K562 (cell line): ENCODE measurements at regions not wholly inside any gene's neighbourhood (a gene's known extent, or its start where the extent isn't known, plus 50 kb on each side); places are given as distances from the start of the nearest gene placed in this dataset.

Experiments
- ATAC-seq: fragments of 200-7000 bp; cut with Tn5 transposase; 3 replicates; pipeline ENCODE4 v1.9.1; 2020; ENCODE audit warnings: moderate library complexity
- BruUV-seq: library from RNA; stranded (reverse); fragments of 400-500 nt; replicated peaks from 2 replicates; lab custom pipeline; 2021; lab: Mats Ljungman, UMichigan
- CTCF ChIA-PET: fragments of 300-600 bp; formaldehyde crosslinking; extraction: SDS; loops from one replicate; lab custom pipeline; 2021; ENCODE audit warnings: low intra/inter-chr PET ratio; lab: Yijun Ruan, JAX
- POLR2A ChIA-PET: fragments of 300-600, 350-650 bp; sonication (Branson Sonifier 250); formaldehyde crosslinking; extraction: SDS; loops from one replicate; lab custom pipeline; 2021; ENCODE audit warnings: antibody characterized with exemption, inconsistent platforms; lab: Yijun Ruan, JAX
- DNase-seq, 4 experiments: peaks; one replicate each; pipeline versions ENCODE4 v3.0.0 to v3.0.0-alpha.2; 2011 to 2018; ENCODE audit warnings: low spot score in 3 of 4, mixed read lengths in 3 of 4; ENCODE audit errors: extremely low read depth in 1 of 4
- FAIRE-seq: peaks from 2 replicates; lab custom pipeline; 2011; peaks lifted over from hg19 to GRCh38; lab: Jason Lieb, UNC
- H2AFZ ChIP-seq: 2 replicates; pipeline ENCODE4 v1.6.0; 2011; ENCODE audit warnings: low read depth, low read length, control low read depth, inconsistent platforms
- H3K27ac ChIP-seq: fragments of 200-600 bp; 3 replicates; pipeline ENCODE4 v1.8.0; 2011; ENCODE audit warnings: low read depth, mild to moderate bottlenecking, control low read depth, inconsistent platforms, low read length, moderate library complexity, mixed read lengths; ENCODE audit errors: extremely low read depth
- H3K27me3 ChIP-seq, 2 experiments: fragments of 300-600 bp in 1 of 2; 2 replicates in 1 of 2; 3 replicates in 1 of 2; pipeline versions ENCODE4 v1.6.0 to v1.8.0; 2011; ENCODE audit warnings: inconsistent platforms in 2 of 2, low read length in 2 of 2, mild to moderate bottlenecking in 1 of 2, mixed read lengths in 1 of 2, moderate library complexity in 1 of 2; ENCODE audit not compliant: control insufficient read depth in 2 of 2, insufficient read depth in 2 of 2
- H3K36me3 ChIP-seq: fragments of 300-600 bp; 3 replicates; pipeline ENCODE4 v1.8.0; 2011; ENCODE audit warnings: mild to moderate bottlenecking, low read length, inconsistent platforms; ENCODE audit not compliant: control insufficient read depth, insufficient read depth
- H3K4me1 ChIP-seq, 2 experiments: fragments of 200-600 bp in 1 of 2; replicated peaks in 1 of 2; 2 replicates in 1 of 2; 3 replicates in 1 of 2; pipeline versions ENCODE4 v1.5.1 to v1.8.0; 2011; ENCODE audit warnings: inconsistent platforms in 2 of 2, low read length in 2 of 2, mild to moderate bottlenecking in 1 of 2, mixed read lengths in 1 of 2, moderate library complexity in 1 of 2; ENCODE audit not compliant: control insufficient read depth in 2 of 2, insufficient read depth in 2 of 2
- H3K4me2 ChIP-seq: 2 replicates; pipeline ENCODE4 v1.6.1; 2011; ENCODE audit warnings: low read length, control low read depth, inconsistent platforms, mixed read lengths; ENCODE audit not compliant: insufficient read depth
- H3K4me3 ChIP-seq: fragments of 200-600 bp; sonication (generic), shearing (Covaris generic); 2 replicates; pipeline ENCODE4 v1.5.1; 2016; ENCODE audit warnings: control low read depth, inconsistent platforms
- H3K79me2 ChIP-seq: fragments of 200-600 bp; 3 replicates; pipeline ENCODE4 v1.8.0; 2011; ENCODE audit warnings: low read length, inconsistent platforms; ENCODE audit not compliant: control insufficient read depth, insufficient read depth
- H3K9ac ChIP-seq, 2 experiments: 2 replicates each; pipeline versions ENCODE4 v1.6.0 to v1.6.1; 2011; ENCODE audit warnings: low read depth in 2 of 2, low read length in 2 of 2, control low read depth in 1 of 2, inconsistent platforms in 1 of 2, mild to moderate bottlenecking in 1 of 2, mixed read lengths in 1 of 2; ENCODE audit not compliant: insufficient read depth in 1 of 2
- H3K9me1 ChIP-seq: one replicate; pipeline ENCODE4 v1.6.0; 2011; ENCODE audit warnings: inconsistent platforms, mild to moderate bottlenecking, low read length, moderate library complexity; ENCODE audit not compliant: control insufficient read depth, insufficient read depth
- H3K9me3 ChIP-seq: replicated peaks from 2 replicates; pipeline ENCODE4 v1.5.1; 2011; ENCODE audit warnings: low read depth, low read length, inconsistent platforms; ENCODE audit not compliant: control insufficient read depth, insufficient read depth
- H4K20me1 ChIP-seq: replicated peaks from 2 replicates; pipeline ENCODE4 v1.6.1; 2011; ENCODE audit warnings: low read length, inconsistent platforms, mixed read lengths; ENCODE audit not compliant: control insufficient read depth, insufficient read depth
- ERF ChIP-seq: fragments of 450-650 bp; formaldehyde crosslinking; IDR thresholded peaks from 2 replicates; pipeline ENCODE4 v1.4.0; 2020; ENCODE audit warnings: mild to moderate bottlenecking, mixed read lengths
- KDM4B ChIP-seq, 2 experiments: fragments of 450-650 bp in 1 of 2; sonication (generic) in 1 of 2; IDR thresholded peaks; 2 replicates each; pipeline ENCODE4 v1.6.1; 2016 to 2017; ENCODE audit warnings: borderline replicate concordance in 2 of 2, antibody characterized with exemption in 1 of 2, low read depth in 1 of 2, mild to moderate bottlenecking in 1 of 2
- MYNN ChIP-seq, 2 experiments: sonication (generic); formaldehyde crosslinking in 1 of 2; IDR thresholded peaks; 2 replicates each; pipeline versions ENCODE4 v1.5.0 to v1.6.1; 2016 to 2020; ENCODE audit warnings: antibody characterized with exemption in 1 of 2, missing genetic modification reagents in 1 of 2
- RAD21 ChIP-seq, 2 experiments: fragments of 250-450 bp in 1 of 2; fragments of 450-650 bp in 1 of 2; sonication (Bioruptor Pico) in 1 of 2; formaldehyde crosslinking in 1 of 2; IDR thresholded peaks in 1 of 2; conservative IDR thresholded peaks in 1 of 2; 2 replicates each; pipeline versions ENCODE4 v1.4.0 to v1.8.0; 2020 to 2022; ENCODE audit warnings: mild to moderate bottlenecking in 2 of 2, moderate library complexity in 1 of 2
- SMARCA5 ChIP-seq: fragments of 450-650 bp; IDR thresholded peaks from 2 replicates; pipeline ENCODE4 v1.6.1; 2016
- ZEB2 ChIP-seq: fragments of 450-650 bp; IDR thresholded peaks from 2 replicates; pipeline ENCODE4 v1.6.1; 2016
- ZNF146 ChIP-seq: IDR thresholded peaks from one replicate; pipeline ENCODE4 v1.6.1; 2018; ENCODE audit warnings: missing compliant biosample characterization; ENCODE audit not compliant: unreplicated experiment
- ZNF23 ChIP-seq: fragments of 250-450 bp; sonication (Bioruptor Pico); IDR thresholded peaks from 2 replicates; pipeline ENCODE4 v1.4.0; 2020; ENCODE audit warnings: mild to moderate bottlenecking
- ZNF408 ChIP-seq: fragments of 250-450 bp; sonication (Bioruptor Pico); IDR thresholded peaks from 2 replicates; pipeline ENCODE4 v1.4.0; 2020; ENCODE audit warnings: low read depth, mild to moderate bottlenecking, moderate library complexity
- ZNF561 ChIP-seq: fragments of 450-650 bp; formaldehyde crosslinking; conservative IDR thresholded peaks from 2 replicates; pipeline ENCODE4 v1.4.0; 2020; ENCODE audit warnings: mild to moderate bottlenecking, moderate library complexity
- ZNF668 ChIP-seq: fragments of 250-450 bp; sonication (Bioruptor Pico); IDR thresholded peaks from 2 replicates; pipeline ENCODE4 v1.8.0; 2022; ENCODE audit warnings: mild to moderate bottlenecking, inconsistent platforms
- ZSCAN29 ChIP-seq: fragments of 450-650 bp; IDR thresholded peaks from 2 replicates; pipeline ENCODE4 v1.6.1; 2017
- WGBS: fragments of 100-300 bp; shearing (Covaris generic); methylation state at CpG from one replicate; pipeline ENCODE4 v1.1.6; 2016; ENCODE audit warnings: low coverage, mixed read lengths; ENCODE audit not compliant: insufficient coverage; ENCODE audit errors: missing lambda C conversion rate; 5-methylcytosine and 5-hydroxymethylcytosine counted together
- in situ Hi-C: fragments of 300-500 bp; cut with MboI; formaldehyde crosslinking; loops from 4 replicates; pipeline ENCODE4 v1.15.0; 2018; ENCODE audit warnings: inconsistent platforms, mixed read lengths
- intact Hi-C: fragments of 100-400 bp; cut with micrococcal nuclease; formaldehyde crosslinking; loops from 2 replicates; pipeline ENCODE4 v1.14.2; 2022
- TF ChIP-seq, protein P1 (sequence below): fragments of 450-650 bp; IDR thresholded peaks from 2 replicates; pipeline ENCODE4 v1.6.1; 2016; ENCODE audit warnings: missing biosample characterization, missing genetic modification characterization
- TF ChIP-seq, protein P2 (sequence below), 2 experiments: fragments of 450-650 bp in 1 of 2; sonication (generic) in 1 of 2; formaldehyde crosslinking; conservative IDR thresholded peaks; 2 replicates each; pipeline versions ENCODE4 v1.4.0 to v1.8.1; 2020 to 2022; ENCODE audit warnings: mild to moderate bottlenecking in 1 of 2, missing genetic modification reagents in 1 of 2
- TF ChIP-seq, protein P3 (sequence below): fragments of 450-650 bp; IDR thresholded peaks from 2 replicates; pipeline ENCODE4 v1.6.1; 2016; ENCODE audit warnings: borderline replicate concordance
- TF ChIP-seq, protein P4 (sequence below): fragments of 250-450 bp; sonication (Bioruptor Pico); IDR thresholded peaks from 2 replicates; pipeline ENCODE4 v1.4.0; 2020; ENCODE audit warnings: mild to moderate bottlenecking, moderate library complexity, borderline replicate concordance

DNA sequence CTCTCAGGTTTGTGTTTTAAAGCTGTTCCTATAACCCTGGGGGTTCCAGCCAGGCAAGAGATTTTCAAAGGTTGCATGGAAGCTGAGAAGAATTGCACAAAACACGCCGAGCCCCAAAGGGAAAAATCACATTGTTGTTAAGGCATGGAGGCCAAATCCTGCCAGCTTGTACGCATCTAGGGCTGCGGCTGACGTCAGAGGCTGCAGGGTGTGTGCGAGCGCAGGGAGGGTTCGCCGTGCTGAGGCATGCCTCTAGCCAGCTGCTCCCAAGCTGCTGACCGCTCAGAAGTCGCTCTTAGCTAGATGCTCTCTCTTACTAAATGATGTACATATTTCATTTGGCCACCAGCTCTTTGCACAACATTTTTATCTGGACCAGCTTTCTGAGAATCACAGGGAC is 191.8 kb downstream of the LPIN1 start (continued):
- TF ChIP-seq, protein P1, sequence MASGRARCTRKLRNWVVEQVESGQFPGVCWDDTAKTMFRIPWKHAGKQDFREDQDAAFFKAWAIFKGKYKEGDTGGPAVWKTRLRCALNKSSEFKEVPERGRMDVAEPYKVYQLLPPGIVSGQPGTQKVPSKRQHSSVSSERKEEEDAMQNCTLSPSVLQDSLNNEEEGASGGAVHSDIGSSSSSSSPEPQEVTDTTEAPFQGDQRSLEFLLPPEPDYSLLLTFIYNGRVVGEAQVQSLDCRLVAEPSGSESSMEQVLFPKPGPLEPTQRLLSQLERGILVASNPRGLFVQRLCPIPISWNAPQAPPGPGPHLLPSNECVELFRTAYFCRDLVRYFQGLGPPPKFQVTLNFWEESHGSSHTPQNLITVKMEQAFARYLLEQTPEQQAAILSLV (tag) = no peak
- TF ChIP-seq ZNF408 (CRISPR knock-in tag) (no peak), ERF (CRISPR knock-in tag) (no peak), ZNF668 (CRISPR knock-in tag) (no peak), ZEB2 (no peak)

DNA sequence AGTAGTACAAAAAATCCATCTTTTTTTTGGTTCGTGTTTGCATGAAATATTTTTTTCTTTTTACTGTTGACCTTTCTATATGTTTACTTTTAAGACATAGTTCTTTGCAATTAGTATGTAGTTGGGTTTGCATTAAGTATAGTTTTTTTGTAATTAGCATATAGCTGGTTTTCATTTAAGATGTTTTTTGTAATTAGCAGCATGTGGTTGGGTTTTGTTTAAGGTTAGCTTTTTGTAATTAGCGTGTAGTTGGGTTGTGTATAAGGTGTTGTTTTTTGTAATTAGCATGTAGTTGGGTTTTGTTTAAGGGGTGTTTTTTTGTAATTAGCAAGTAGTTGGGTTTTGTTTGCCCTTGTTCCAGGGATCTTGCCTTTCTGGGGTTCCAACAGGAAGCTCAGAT is 193.1 kb downstream of the LPIN1 start:
- ChIA-PET POLR2A (interaction anchor here (0.6 to 2.5 kb wide), 6 partner anchors 8 to 72 kb away, joined by 3 to 12 read pairs (median 4); no protein-coding TSS in a partner anchor), CTCF (no interaction called here)
- FAIRE-seq (no peak), DNase-seq (no peak), ATAC-seq (no peak)
- no peaks in the 10 kb centered on the region for H3K79me2 ChIP-seq
- intact Hi-C loops (no loop called here), in situ Hi-C loops (no loop called here)
- no peaks in the 10 kb centered on the region for H3K9me3 ChIP-seq
- H3K9ac ChIP-seq = no peak overlapping the region
- H3K27me3 ChIP-seq = no peaks in the 10 kb centered on the region
- H4K20me1 ChIP-seq = no peaks in the 10 kb centered on the region
- H3K4me1 ChIP-seq = peaks cover 9 to 30% of the 10 kb centered on the region in 2 experiments
- H2AFZ ChIP-seq = no peak overlapping the region
- H3K27ac ChIP-seq = no peak overlapping the region
- no peak overlapping the region for H3K4me2 ChIP-seq
- no TSS peak for BruUV-seq
- no peak overlapping the region for H3K4me3 ChIP-seq
- WGBS = 56% methylated on average over 2 of the region's 2 CpGs
- no peaks in the 10 kb centered on the region for H3K9me1 ChIP-seq
- H3K36me3 ChIP-seq = no peaks in the 10 kb centered on the region
- TF ChIP-seq ZNF23 (CRISPR knock-in tag) (0 out of 2 replicates have a peak, but pooled peaks have one; percentile 16), KDM4B (IDR thresholded peaks at IDR 0.05; ENCODE audit: borderline replicate concordance in 2 of 2, low read depth in 1 of 2) (no peak), ZSCAN29 (no peak), MYNN (IDR thresholded peaks at IDR 0.05) (no peak), MYNN (CRISPR knock-in tag; IDR thresholded peaks at IDR 0.05) (no peak), ZNF146 (CRISPR knock-in tag) (no peak), SMARCA5 (no peak), ZNF561 (CRISPR knock-in tag) (no peak), RAD21 (CRISPR knock-in tag; conservative IDR thresholded peaks at IDR 0.05 in 1 of 2, IDR thresholded peaks at IDR 0.05 in 1 of 2) (no peak)
- TF ChIP-seq, protein P2, sequence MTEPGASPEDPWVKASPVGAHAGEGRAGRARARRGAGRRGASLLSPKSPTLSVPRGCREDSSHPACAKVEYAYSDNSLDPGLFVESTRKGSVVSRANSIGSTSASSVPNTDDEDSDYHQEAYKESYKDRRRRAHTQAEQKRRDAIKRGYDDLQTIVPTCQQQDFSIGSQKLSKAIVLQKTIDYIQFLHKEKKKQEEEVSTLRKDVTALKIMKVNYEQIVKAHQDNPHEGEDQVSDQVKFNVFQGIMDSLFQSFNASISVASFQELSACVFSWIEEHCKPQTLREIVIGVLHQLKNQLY (CRISPR knock-in tag; conservative IDR thresholded peaks at IDR 0.05) = no peak
- TF ChIP-seq, protein P3, sequence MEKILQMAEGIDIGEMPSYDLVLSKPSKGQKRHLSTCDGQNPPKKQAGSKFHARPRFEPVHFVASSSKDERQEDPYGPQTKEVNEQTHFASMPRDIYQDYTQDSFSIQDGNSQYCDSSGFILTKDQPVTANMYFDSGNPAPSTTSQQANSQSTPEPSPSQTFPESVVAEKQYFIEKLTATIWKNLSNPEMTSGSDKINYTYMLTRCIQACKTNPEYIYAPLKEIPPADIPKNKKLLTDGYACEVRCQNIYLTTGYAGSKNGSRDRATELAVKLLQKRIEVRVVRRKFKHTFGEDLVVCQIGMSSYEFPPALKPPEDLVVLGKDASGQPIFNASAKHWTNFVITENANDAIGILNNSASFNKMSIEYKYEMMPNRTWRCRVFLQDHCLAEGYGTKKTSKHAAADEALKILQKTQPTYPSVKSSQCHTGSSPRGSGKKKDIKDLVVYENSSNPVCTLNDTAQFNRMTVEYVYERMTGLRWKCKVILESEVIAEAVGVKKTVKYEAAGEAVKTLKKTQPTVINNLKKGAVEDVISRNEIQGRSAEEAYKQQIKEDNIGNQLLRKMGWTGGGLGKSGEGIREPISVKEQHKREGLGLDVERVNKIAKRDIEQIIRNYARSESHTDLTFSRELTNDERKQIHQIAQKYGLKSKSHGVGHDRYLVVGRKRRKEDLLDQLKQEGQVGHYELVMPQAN = 0 out of 2 replicates have a peak, but pooled peaks have one; percentile 23
- TF ChIP-seq, protein P4, sequence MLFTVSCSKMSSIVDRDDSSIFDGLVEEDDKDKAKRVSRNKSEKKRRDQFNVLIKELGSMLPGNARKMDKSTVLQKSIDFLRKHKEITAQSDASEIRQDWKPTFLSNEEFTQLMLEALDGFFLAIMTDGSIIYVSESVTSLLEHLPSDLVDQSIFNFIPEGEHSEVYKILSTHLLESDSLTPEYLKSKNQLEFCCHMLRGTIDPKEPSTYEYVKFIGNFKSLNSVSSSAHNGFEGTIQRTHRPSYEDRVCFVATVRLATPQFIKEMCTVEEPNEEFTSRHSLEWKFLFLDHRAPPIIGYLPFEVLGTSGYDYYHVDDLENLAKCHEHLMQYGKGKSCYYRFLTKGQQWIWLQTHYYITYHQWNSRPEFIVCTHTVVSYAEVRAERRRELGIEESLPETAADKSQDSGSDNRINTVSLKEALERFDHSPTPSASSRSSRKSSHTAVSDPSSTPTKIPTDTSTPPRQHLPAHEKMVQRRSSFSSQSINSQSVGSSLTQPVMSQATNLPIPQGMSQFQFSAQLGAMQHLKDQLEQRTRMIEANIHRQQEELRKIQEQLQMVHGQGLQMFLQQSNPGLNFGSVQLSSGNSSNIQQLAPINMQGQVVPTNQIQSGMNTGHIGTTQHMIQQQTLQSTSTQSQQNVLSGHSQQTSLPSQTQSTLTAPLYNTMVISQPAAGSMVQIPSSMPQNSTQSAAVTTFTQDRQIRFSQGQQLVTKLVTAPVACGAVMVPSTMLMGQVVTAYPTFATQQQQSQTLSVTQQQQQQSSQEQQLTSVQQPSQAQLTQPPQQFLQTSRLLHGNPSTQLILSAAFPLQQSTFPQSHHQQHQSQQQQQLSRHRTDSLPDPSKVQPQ (CRISPR knock-in tag) = no peak
